WERI-Rb-1 (cell line): ENCODE measurements at regions not wholly inside any gene's neighbourhood (a gene's known extent, or its start where the extent isn't known, plus 50 kb on each side); places are given as distances from the start of the nearest gene placed in this dataset.

Source experiments
- DNase-seq: peaks from one replicate; pipeline ENCODE4 v3.0.0-alpha.2; 2020
- H3K27ac ChIP-seq: fragments of 250-450 bp; sonication (Bioruptor Pico); 2 replicates; pipeline ENCODE4 v1.5.1; 2020; ENCODE audit warnings: mild to moderate bottlenecking, moderate library complexity
- H3K27me3 ChIP-seq: fragments of 250-450 bp; sonication (Bioruptor Pico); 2 replicates; pipeline ENCODE4 v1.5.1; 2021; ENCODE audit warnings: mild to moderate bottlenecking, low read depth, moderate library complexity; ENCODE audit not compliant: insufficient read depth, severe bottlenecking
- H3K36me3 ChIP-seq: fragments of 250-450 bp; sonication (Bioruptor Pico); 2 replicates; pipeline ENCODE4 v1.5.1; 2020; ENCODE audit warnings: mild to moderate bottlenecking, moderate library complexity
- H3K4me3 ChIP-seq: 2 replicates; pipeline ENCODE4 v1.5.1; 2011; ENCODE audit warnings: low read depth, mild to moderate bottlenecking, control low read depth, low read length
- H3K9me3 ChIP-seq: fragments of 250-450 bp; sonication (Bioruptor Pico); 2 replicates; pipeline ENCODE4 v1.5.1; 2021; ENCODE audit warnings: mild to moderate bottlenecking, moderate library complexity; ENCODE audit not compliant: severe bottlenecking
- TF ChIP-seq, protein P1 (sequence below): IDR thresholded peaks from 2 replicates; pipeline ENCODE4 v1.5.1; 2011; ENCODE audit warnings: low read depth, mild to moderate bottlenecking, control low read depth, inconsistent platforms, low read length

DNA sequence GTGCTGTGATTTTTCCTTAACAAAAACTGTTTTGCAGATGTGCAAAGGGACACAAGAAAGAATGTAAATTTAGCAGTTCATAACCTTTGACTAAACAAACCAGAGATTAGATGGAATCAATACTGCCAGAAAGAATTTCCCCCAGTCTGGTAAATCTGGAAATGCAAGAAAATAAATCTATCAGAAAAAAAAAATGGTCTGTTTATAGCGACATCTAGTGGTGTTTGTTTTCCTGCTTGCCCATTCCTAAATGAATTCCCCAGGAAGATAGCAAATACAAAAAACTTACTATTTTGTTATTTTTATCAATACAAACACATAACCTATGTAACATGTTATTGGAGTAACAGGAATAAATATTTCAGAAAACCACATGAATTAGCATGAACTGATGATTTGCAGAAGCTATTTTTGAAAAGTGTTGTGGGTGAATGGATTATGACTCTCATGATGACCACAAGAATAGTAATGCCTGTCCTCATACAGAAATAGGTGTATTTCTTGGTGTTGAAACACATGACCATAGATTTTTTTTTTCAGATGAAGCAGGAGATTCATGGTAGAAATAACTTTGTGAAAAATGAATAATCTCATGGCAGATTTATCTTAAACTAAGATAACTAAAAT is 1703.8 kb downstream of the MAT2B start:
- no peak for DNase-seq
- Histone ChIP-seq H3K27me3 (no peaks in the 10 kb centered on the region), H3K9me3 (no peaks in the 10 kb centered on the region), H3K4me3 (no peak overlapping the region), H3K36me3 (no peaks in the 10 kb centered on the region), H3K27ac (no peak overlapping the region)
- TF ChIP-seq, protein P1, sequence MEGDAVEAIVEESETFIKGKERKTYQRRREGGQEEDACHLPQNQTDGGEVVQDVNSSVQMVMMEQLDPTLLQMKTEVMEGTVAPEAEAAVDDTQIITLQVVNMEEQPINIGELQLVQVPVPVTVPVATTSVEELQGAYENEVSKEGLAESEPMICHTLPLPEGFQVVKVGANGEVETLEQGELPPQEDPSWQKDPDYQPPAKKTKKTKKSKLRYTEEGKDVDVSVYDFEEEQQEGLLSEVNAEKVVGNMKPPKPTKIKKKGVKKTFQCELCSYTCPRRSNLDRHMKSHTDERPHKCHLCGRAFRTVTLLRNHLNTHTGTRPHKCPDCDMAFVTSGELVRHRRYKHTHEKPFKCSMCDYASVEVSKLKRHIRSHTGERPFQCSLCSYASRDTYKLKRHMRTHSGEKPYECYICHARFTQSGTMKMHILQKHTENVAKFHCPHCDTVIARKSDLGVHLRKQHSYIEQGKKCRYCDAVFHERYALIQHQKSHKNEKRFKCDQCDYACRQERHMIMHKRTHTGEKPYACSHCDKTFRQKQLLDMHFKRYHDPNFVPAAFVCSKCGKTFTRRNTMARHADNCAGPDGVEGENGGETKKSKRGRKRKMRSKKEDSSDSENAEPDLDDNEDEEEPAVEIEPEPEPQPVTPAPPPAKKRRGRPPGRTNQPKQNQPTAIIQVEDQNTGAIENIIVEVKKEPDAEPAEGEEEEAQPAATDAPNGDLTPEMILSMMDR: peak; percentile 31; the same call in 1 of the 2 replicates

DNA sequence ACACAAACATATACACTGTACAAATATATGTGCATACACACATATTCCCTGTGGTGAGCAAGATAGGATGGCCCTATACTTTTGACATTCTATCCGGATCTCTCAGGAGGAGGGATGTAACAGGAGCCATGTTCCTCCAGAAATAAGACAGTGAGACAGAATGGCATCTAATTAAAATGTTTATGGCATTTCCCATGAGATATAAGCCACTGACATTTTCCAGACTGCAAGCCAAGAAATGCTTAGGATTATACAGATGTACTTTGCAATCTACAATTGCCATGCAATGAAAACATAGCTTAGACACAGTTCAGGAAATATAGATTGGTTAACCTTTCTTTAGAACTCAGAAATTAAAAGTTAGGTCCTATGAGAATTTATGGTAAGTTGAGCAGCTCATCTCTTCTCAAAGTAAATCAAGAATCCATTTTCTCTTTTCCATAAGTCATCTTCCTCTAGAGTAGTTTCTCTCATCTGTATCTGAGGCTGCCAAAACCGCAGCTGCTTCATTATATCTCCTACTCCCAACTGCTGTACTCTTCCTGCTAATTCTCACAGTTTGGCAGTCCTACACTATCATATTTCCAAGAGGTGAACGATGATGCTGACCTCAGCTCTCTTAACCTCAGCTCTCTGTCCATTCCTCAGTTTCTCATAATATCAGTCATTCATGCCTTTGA is 1719.1 kb downstream of the MAT2B start:
- Histone ChIP-seq H3K36me3 (no peaks in the 10 kb centered on the region), H3K9me3 (no peaks in the 10 kb centered on the region), H3K4me3 (no peak overlapping the region), H3K27me3 (no peaks in the 10 kb centered on the region), H3K27ac (no peak overlapping the region)
- DNase-seq: no peak
- TF ChIP-seq, protein P1: no peak

DNA sequence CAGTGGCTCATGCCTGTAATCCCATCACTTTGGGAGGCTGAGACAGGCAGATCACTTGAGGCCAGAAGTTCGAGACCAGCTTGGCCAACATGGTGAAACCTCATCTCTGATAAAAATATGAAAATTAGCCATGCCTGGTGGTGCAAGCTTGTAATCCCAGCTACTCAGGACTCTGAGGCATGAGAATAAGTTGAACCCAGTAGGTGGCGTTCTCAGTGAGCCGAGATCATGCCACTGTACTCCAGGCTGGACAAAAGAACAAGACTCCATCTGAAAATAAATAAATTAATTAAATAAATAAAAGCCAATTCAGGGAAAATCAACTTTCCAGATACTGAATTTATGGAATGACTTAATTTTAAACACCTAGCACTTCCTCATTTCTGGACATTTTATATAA is 1722.1 kb downstream of the MAT2B start:
- no peak overlapping the region for H3K4me3 ChIP-seq
- DNase-seq: peak; percentile 28
- H3K27ac ChIP-seq: no peak overlapping the region

DNA sequence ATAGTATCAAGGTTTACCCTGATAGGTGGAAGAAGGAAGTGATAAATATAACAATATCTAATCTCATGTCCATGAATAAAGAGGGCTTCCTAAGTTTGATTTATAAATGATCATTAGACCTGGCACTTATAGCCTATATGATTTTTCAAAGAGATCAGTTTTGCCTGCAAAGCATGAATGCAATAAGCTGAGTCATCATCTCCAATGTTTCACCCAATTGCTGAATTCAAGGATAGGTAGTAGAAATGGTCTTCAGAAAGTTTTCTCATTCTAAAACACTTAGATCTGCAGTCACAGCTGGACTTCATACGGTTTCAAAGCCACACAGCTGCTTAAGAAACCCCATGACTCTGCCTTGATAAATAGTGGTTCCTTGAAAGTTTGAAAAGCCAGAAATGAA is 1722.8 kb downstream of the MAT2B start:
- H3K27ac ChIP-seq: no peak overlapping the region
- DNase-seq: no peak
- no peak overlapping the region for H3K4me3 ChIP-seq
- TF ChIP-seq, protein P1: no peak
- H3K27me3 ChIP-seq: no peaks in the 10 kb centered on the region
- no peaks in the 10 kb centered on the region for H3K36me3 ChIP-seq
- H3K9me3 ChIP-seq: no peaks in the 10 kb centered on the region

More for the DNA sequence above, 1722.1 kb downstream of the MAT2B start:
- no peaks in the 10 kb centered on the region for H3K36me3 ChIP-seq
- H3K27me3 ChIP-seq: no peaks in the 10 kb centered on the region
- H3K9me3 ChIP-seq: no peaks in the 10 kb centered on the region
- TF ChIP-seq, protein P1: peak; percentile 44

DNA sequence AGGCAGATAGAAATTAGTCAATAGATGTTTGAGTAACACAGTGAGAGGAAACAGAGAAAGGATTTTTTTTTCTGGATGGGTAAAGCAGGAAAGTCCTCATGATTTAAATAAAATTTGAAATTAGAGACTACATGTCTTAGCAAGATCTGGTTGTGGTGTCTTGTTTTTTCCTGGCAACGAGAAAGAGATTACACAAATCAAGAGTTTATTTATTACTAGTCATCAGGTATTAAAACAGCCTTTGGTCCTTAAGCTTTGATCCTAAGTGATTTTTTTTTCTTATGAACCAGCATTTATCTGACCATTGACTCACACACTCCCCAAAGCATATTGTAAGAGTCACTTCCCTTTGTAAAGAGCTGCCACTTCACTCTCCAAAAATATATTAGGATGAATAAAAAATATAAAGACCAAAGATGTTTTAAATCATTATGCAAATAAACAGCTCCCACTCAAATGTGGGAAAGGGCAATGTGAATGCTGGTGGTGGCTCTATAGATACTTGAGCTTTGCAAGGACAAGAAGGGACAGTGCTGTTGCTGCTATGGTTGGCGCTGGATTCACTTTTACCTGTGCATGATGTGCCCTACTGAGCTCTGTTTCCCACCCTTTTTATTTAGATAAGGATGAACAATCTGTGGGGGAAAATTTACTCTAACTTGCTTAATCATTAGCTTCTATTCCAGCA is 1726.5 kb downstream of the MAT2B start:
- TF ChIP-seq, protein P1: no peak
- H3K27ac ChIP-seq: no peak overlapping the region
- DNase-seq: no peak
- no peaks in the 10 kb centered on the region for H3K9me3 ChIP-seq
- no peaks in the 10 kb centered on the region for H3K36me3 ChIP-seq
- H3K27me3 ChIP-seq: no peaks in the 10 kb centered on the region
- H3K4me3 ChIP-seq: no peak overlapping the region
